IPS-18c (cell line): ENCODE measurements at regions not wholly inside any gene's neighbourhood (a gene's known extent, or its start where the extent isn't known, plus 50 kb on each side); places are given as distances from the start of the nearest gene placed in this dataset.
"Not testable (repeated sequence)": the region's sequence is repeated elsewhere in the genome, so short reads cannot be mapped to it uniquely, and the experiment has no call there.

Source experiments
- H3K4me3 ChIP-seq: 2 replicates; pipeline ENCODE4 v1.7.0; 2013; ENCODE audit warnings: low read depth, mild to moderate bottlenecking, low read length, moderate library complexity; ENCODE audit not compliant: insufficient read depth
- H3K9me3 ChIP-seq: one replicate; pipeline ENCODE4 v1.6.1; 2013; ENCODE audit warnings: mild to moderate bottlenecking, low read length, moderate library complexity; ENCODE audit not compliant: control insufficient read depth, insufficient read depth

GRCh38 chr12:9420817-9421519, 186.7 kb downstream of the KLRB1 start:
- H3K4me3 ChIP-seq, H3K9me3 ChIP-seq: not testable (repeated sequence)

GRCh38 chr12:9418669-9419041, 189.1 kb downstream of the KLRB1 start:
- H3K4me3 ChIP-seq, H3K9me3 ChIP-seq: not testable (repeated sequence)

GRCh38 chr12:9417947-9418668, 189.6 kb downstream of the KLRB1 start:
- H3K9me3 ChIP-seq, H3K4me3 ChIP-seq: not testable (repeated sequence)

- H3K9me3 ChIP-seq, H3K4me3 ChIP-seq: not testable (repeated sequence)
Measured at GRCh38 chr12:9417341-9417740, 190.4 kb downstream of the KLRB1 start.

GRCh38 chr12:9416346-9416745, 191.4 kb downstream of the KLRB1 start:
- not testable (repeated sequence) for H3K9me3 ChIP-seq, H3K4me3 ChIP-seq

GRCh38 chr12:9415898-9416297, 191.8 kb downstream of the KLRB1 start:
- not testable (repeated sequence) for H3K4me3 ChIP-seq, H3K9me3 ChIP-seq

DNA sequence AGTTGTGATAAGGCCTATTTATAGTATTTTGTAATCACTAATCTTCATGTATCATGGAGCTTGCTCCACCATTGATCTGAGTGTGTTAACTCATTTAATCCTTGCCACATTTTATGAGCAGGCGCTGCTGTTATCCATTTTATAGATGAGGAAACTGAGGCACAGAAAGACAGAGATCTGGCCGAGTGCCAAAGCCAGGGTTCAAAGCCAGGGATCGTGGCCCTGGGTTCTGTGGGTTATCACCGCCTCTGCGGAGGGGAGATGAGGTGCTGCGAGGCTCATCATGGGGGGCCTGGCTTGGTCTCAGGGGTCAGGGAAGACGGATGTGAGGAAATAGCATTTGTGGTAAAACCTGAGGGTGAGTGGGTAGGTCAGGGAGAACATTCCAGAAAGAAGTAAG, 193.9 kb downstream of the KLRB1 start:
- not testable (repeated sequence) for H3K4me3 ChIP-seq, H3K9me3 ChIP-seq

GRCh38 chr12:9412459-9412858, 195.3 kb downstream of the KLRB1 start:
- H3K4me3 ChIP-seq, H3K9me3 ChIP-seq: not testable (repeated sequence)

- not testable (repeated sequence) for H3K4me3 ChIP-seq, H3K9me3 ChIP-seq
Measured at GRCh38 chr12:9411616-9412268, 196.0 kb downstream of the KLRB1 start.

- not testable (repeated sequence) for H3K9me3 ChIP-seq, H3K4me3 ChIP-seq
Measured at GRCh38 chr12:9407425-9407748, 199.2 kb upstream of the PZP start.

- H3K4me3 ChIP-seq: no peak overlapping the region; the same call in 1 of the 2 replicates
- H3K9me3 ChIP-seq: no peaks in the 10 kb centered on the region
Measured at GRCh38 chr12:9406564-9407424, 198.6 kb upstream of the PZP start.

GRCh38 chr12:9405886-9406563, 197.8 kb upstream of the PZP start:
- Histone ChIP-seq H3K4me3 (no peak overlapping the region), H3K9me3 (no peaks in the 10 kb centered on the region)

DNA sequence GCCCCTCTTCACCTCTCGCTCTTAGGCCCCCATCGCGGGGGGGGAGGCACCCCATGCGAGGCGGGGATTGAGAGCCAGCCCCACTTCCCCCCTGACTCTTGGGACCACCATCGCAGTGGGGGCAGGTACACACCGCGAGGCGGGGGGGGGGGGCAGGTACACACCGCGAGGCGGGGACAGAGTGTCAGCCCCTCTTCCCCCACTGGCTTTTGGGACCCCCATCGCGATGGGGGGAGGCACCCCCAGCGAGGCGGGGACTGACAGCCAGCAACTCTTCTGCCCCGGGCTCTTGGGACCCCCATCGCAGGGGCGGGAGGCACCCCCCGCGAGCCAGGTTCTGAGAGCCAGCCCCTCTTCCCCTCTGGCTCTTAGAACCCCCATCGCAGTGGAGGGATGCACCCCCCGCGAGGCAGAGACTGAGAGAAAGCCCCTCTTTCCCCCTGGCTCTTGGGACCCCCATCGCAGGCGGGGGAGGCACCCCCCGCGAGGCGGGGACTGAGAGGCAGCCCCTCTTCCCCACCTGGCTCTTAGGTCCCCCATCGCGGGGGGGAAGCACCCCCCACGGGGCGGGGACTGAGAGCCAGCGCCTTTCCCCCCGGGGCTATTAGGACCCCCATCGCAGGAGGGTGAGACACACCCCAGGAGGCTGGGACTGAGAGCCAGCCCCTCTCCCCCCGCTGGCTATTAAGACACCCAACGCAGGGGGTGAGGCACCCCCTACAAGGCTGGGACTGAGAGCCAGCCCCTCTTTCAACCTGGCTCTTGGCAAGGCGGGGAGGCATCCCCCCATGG, 196.5 kb upstream of the PZP start:
- Histone ChIP-seq H3K4me3 (no peak overlapping the region), H3K9me3 (no peaks in the 10 kb centered on the region)

- Histone ChIP-seq H3K9me3 (no peaks in the 10 kb centered on the region), H3K4me3 (no peak overlapping the region)
Measured at GRCh38 chr12:9404031-9404430, 195.8 kb upstream of the PZP start.

GRCh38 chr12:9402432-9403040, 194.3 kb upstream of the PZP start:
- H3K9me3 ChIP-seq, H3K4me3 ChIP-seq: not testable (repeated sequence)

DNA sequence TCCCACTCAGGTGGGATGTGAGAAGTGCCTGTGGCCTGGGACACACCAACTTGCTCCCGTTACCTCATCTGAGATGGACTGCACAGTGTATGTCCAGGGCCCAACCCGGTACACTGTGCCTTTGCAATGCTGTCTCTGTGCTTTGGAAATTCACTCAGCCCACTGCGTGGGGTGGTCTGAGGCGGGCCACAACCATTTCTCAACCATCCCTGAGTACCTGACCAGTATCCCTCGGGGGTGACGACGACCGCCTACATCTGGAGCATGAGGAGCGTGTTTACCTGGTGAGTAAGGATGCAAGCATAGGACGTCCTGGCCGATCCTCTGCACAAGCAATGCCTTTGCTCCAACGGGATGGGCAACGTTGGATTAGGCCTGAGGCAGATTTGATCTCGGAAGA, 188.2 kb upstream of the PZP start:
- H3K9me3 ChIP-seq, H3K4me3 ChIP-seq: not testable (repeated sequence)
